NT2/D1 (cell line): ENCODE measurements at regions not wholly inside any gene's neighbourhood (a gene's known extent, or its start where the extent isn't known, plus 50 kb on each side); places are given as distances from the start of the nearest gene placed in this dataset.

ENCODE experiments used
- DNase-seq: peaks from one replicate; pipeline ENCODE4 v3.0.0-alpha.2; 2011; ENCODE audit warnings: low read depth, low spot score
- H3K27me3 ChIP-seq: 2 replicates; pipeline ENCODE4 v1.6.0; 2011; ENCODE audit warnings: mild to moderate bottlenecking; ENCODE audit not compliant: insufficient read length, insufficient read depth
- H3K36me3 ChIP-seq: 2 replicates; pipeline ENCODE4 v1.6.1; 2011; ENCODE audit warnings: mild to moderate bottlenecking, low read length, mixed read lengths; ENCODE audit not compliant: insufficient read depth, insufficient read length
- H3K4me1 ChIP-seq: 2 replicates; pipeline ENCODE4 v1.5.1; 2011; ENCODE audit not compliant: insufficient read depth, insufficient read length
- H3K4me3 ChIP-seq: 2 replicates; pipeline ENCODE4 v1.5.1; 2011; ENCODE audit warnings: low read depth; ENCODE audit not compliant: insufficient read length
- H3K9ac ChIP-seq: 2 replicates; pipeline ENCODE4 v1.6.0; 2011; ENCODE audit warnings: low read depth; ENCODE audit not compliant: insufficient read length
- H3K9me3 ChIP-seq: 2 replicates; pipeline ENCODE4 v1.5.1; 2011; ENCODE audit warnings: mild to moderate bottlenecking, low read length; ENCODE audit not compliant: insufficient read depth
- SUZ12 ChIP-seq: IDR thresholded peaks from 2 replicates; pipeline ENCODE4 v1.6.1; 2011; ENCODE audit not compliant: insufficient read length, insufficient read depth; ENCODE audit errors: extremely low read depth
- YY1 ChIP-seq: IDR thresholded peaks from 2 replicates; pipeline ENCODE4 v1.6.1; 2011; ENCODE audit not compliant: insufficient read length, insufficient read depth
- ZNF274 ChIP-seq: IDR thresholded peaks from 2 replicates; pipeline ENCODE4 v1.6.1; 2011; ENCODE audit warnings: mild to moderate bottlenecking, low read depth, low read length

DNA sequence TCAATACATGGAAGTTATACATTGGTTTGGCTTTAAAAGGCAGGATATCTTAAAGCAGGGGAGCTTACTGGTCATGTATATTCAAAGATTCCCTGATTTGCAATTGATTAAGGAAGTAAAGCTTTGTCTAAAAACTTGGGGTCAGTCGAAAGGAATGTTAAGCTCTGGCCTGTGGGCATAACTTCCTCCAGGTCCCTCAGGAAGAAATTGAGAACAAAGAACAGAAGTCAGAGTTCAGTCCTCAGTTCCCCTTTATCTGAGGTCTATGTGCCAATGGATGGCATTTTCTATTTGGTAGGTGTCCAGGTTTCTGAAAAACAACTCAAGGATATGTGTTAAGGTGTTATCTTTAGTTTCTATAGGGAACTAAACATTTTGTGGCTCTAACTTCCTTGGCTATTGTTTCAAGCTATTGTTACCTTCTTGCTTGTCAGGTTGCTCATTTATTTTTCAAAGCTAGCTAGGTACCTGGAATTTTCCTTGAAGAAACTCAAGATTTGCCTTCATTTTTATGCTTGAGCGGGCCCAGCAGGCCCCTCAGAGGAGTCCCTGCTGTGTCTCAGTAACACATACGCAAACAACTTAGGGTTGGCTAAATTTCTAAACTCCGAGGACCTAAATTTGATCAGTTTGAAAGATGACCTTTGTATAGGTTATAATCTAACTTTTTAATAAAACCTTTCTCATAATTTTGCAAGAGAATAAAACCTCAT is 135.0 kb upstream of the UBE2E2 start:
- H3K9me3 ChIP-seq, result no peaks in the 10 kb centered on the region
- no peak overlapping the region for H3K4me3 ChIP-seq
- H3K9ac ChIP-seq, result no peak overlapping the region
- no peaks in the 10 kb centered on the region for H3K36me3 ChIP-seq
- no peaks in the 10 kb centered on the region for H3K4me1 ChIP-seq
- no peak for TF ChIP-seq SUZ12
- TF ChIP-seq ZNF274, result no peak
- TF ChIP-seq YY1, result no peak
- DNase-seq, result peak; percentile 73
- H3K27me3 ChIP-seq, result no peaks in the 10 kb centered on the region

- no peak for DNase-seq
- H3K4me3 ChIP-seq, result no peak overlapping the region
- TF ChIP-seq ZNF274 (no peak), SUZ12 (no peak), YY1 (no peak)
- H3K27me3 ChIP-seq, result no peaks in the 10 kb centered on the region
- no peaks in the 10 kb centered on the region for H3K4me1 ChIP-seq
- H3K9ac ChIP-seq, result no peak overlapping the region
- H3K9me3 ChIP-seq, result no peaks in the 10 kb centered on the region
- no peaks in the 10 kb centered on the region for H3K36me3 ChIP-seq
Observed at GRCh38 chr3:23071296-23071695, 131.8 kb upstream of the UBE2E2 start.

DNA sequence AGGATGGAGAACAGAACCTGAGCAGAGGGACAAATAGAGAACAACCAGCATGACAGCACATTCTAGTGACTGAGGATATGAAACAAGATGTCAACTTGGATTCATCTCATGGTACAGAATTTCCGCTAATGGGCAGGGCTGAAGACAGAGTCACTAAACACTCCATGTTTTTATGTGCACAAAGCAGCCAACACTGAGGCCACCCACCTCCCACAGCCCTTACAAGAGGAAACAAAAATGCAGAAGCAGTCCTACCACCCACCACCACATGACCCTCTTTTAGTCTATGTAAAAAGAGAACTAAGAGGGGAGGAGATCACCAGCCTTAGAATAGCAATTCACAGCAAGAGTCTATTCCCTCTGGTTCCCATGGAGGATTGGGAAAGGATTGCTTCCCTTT is 131.4 kb upstream of the UBE2E2 start:
- Histone ChIP-seq H3K4me1 (no peaks in the 10 kb centered on the region), H3K27me3 (no peaks in the 10 kb centered on the region), H3K36me3 (no peaks in the 10 kb centered on the region), H3K4me3 (no peak overlapping the region), H3K9ac (no peak overlapping the region), H3K9me3 (no peaks in the 10 kb centered on the region)
- TF ChIP-seq SUZ12 (no peak), ZNF274 (no peak), YY1 (no peak)
- no peak for DNase-seq

- H3K4me3 ChIP-seq, result no peak overlapping the region
Observed at GRCh38 chr3:23072693-23073092, 130.4 kb upstream of the UBE2E2 start.

DNA sequence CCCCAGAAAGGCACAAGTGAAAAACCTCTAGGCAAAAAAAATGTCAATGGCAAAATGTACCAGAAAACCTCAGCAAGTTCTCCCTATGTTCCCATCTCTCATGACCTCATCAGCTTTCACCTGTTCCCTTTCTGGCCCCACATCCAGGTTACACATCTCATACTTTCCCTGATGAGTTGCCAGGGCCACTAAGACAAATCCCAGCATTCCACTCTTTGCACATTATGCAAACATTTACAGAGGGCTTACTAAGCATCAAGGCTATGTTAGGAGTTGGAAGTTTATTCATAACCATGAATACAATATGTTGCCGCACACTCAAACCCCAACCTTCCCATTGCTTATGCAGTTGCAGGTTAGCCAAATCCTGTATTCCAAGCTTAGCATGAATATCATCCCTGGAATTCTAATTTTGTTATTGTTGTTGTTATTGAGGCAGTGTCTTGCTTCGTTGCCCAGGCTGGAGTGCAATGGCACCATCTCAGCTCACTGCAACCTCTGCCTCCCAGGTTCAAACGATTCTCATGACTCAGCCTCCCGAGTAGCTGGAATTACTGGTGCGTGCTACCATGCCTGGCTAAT is 129.3 kb upstream of the UBE2E2 start:
- no peak overlapping the region for H3K4me3 ChIP-seq
- no peak for TF ChIP-seq SUZ12
- no peak for DNase-seq
- H3K9ac ChIP-seq, result no peak overlapping the region
- H3K27me3 ChIP-seq, result no peaks in the 10 kb centered on the region
- H3K4me1 ChIP-seq, result no peaks in the 10 kb centered on the region
- no peaks in the 10 kb centered on the region for H3K36me3 ChIP-seq
- no peaks in the 10 kb centered on the region for H3K9me3 ChIP-seq

More at GRCh38 chr3:23072693-23073092, 130.4 kb upstream of the UBE2E2 start:
- no peaks in the 10 kb centered on the region for H3K27me3 ChIP-seq
- no peaks in the 10 kb centered on the region for H3K4me1 ChIP-seq
- DNase-seq, result no peak
- H3K9ac ChIP-seq, result no peak overlapping the region
- TF ChIP-seq YY1, result no peak
- TF ChIP-seq ZNF274, result no peak
- no peak for TF ChIP-seq SUZ12
- no peaks in the 10 kb centered on the region for H3K9me3 ChIP-seq
- no peaks in the 10 kb centered on the region for H3K36me3 ChIP-seq

DNA sequence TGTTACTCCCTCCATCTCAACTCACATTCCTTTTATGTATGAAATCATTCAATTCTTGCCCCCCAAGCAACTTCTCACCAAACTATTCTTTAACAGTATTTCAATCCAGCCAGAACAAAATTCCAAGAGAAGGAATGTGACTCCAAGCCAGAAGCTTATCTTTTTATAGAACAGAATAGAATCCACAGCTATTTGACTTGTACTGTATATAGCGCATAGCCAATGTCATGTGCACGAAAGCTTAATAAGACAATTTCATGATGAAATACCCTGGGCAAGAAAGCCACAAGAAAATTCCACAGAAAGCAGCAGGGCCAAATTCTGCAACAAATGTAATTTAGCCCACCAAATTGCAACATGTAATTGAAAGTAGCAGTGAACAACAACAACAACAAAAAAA is 127.6 kb upstream of the UBE2E2 start:
- Histone ChIP-seq H3K9ac (no peak overlapping the region), H3K27me3 (no peaks in the 10 kb centered on the region), H3K4me1 (no peaks in the 10 kb centered on the region), H3K36me3 (no peaks in the 10 kb centered on the region), H3K4me3 (no peak overlapping the region), H3K9me3 (no peaks in the 10 kb centered on the region)
- DNase-seq, result no peak
- TF ChIP-seq YY1, result no peak
- no peak for TF ChIP-seq ZNF274
- TF ChIP-seq SUZ12, result no peak

DNA sequence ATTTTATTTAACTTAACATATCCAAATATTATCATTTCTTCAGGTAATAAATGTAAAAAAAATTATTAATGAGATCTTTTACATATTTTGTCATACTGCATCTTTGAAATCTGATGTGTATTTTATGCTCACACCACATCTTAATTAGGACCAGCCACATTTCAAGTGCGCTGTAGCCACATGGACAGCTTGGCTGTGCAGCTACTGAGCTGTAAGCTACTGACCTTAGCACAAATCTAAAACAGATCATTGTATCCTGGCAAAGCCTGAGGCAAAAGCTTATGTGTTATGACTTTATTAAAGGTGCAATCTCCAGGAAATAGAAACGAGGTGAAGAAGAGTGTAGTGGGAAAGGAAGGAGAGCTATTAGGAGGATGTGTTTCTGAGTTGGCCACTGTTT is 126.7 kb upstream of the UBE2E2 start:
- no peak overlapping the region for H3K4me3 ChIP-seq
- no peaks in the 10 kb centered on the region for H3K27me3 ChIP-seq
- no peak for DNase-seq
- H3K4me1 ChIP-seq, result no peaks in the 10 kb centered on the region
- no peaks in the 10 kb centered on the region for H3K9me3 ChIP-seq
- TF ChIP-seq YY1, result no peak
- no peak for TF ChIP-seq SUZ12
- no peak for TF ChIP-seq ZNF274
- no peaks in the 10 kb centered on the region for H3K36me3 ChIP-seq
- no peak overlapping the region for H3K9ac ChIP-seq

- no peaks in the 10 kb centered on the region for H3K27me3 ChIP-seq
- TF ChIP-seq YY1, result no peak
- no peak for TF ChIP-seq SUZ12
- no peak for TF ChIP-seq ZNF274
- H3K9me3 ChIP-seq, result no peaks in the 10 kb centered on the region
- no peak for DNase-seq
- H3K9ac ChIP-seq, result no peak overlapping the region
- no peaks in the 10 kb centered on the region for H3K36me3 ChIP-seq
- no peaks in the 10 kb centered on the region for H3K4me1 ChIP-seq
- H3K4me3 ChIP-seq, result no peak overlapping the region
Observed at GRCh38 chr3:23077126-23077525, 126.0 kb upstream of the UBE2E2 start.
